HCT116 (cell line): ENCODE measurements at regions not wholly inside any gene's neighbourhood (a gene's known extent, or its start where the extent isn't known, plus 50 kb on each side); places are given as distances from the start of the nearest gene placed in this dataset.

Experiments
- CBX3 ChIP-seq: IDR thresholded peaks from 2 replicates; pipeline ENCODE4 v1.6.1; 2012; ENCODE audit warnings: low read depth
- CTCF ChIP-seq, 3 experiments: fragments of 200-600 bp in 1 of 3; sonication (generic) in 1 of 3; IDR thresholded peaks in 2 of 3; conservative IDR thresholded peaks in 1 of 3; 2 replicates each; pipeline ENCODE4 v1.5.1; 2012 to 2017; ENCODE audit warnings: low read depth in 2 of 3, low read length in 2 of 3, antibody characterized with exemption in 1 of 3, borderline replicate concordance in 1 of 3, control low read depth in 1 of 3, mild to moderate bottlenecking in 1 of 3, mixed read lengths in 1 of 3, mixed run types in 1 of 3, moderate library complexity in 1 of 3; ENCODE audit not compliant: insufficient read depth in 1 of 3
- EZH2 ChIP-seq: fragments of 200-600 bp; sonication (generic); IDR thresholded peaks from 2 replicates; pipeline ENCODE4 v1.6.1; 2017; ENCODE audit warnings: antibody characterized with exemption, mixed run types
- POLR2A ChIP-seq: IDR thresholded peaks from 2 replicates; pipeline ENCODE4 v1.7.0; 2011; ENCODE audit warnings: borderline replicate concordance; ENCODE audit not compliant: insufficient read depth, insufficient read length; ENCODE audit errors: extremely low read depth
- RAD21 ChIP-seq: IDR thresholded peaks from 2 replicates; pipeline ENCODE4 v1.6.1; 2012; ENCODE audit warnings: low read depth, mild to moderate bottlenecking
- SP1 ChIP-seq: IDR thresholded peaks from 2 replicates; pipeline ENCODE4 v1.6.1; 2012; ENCODE audit warnings: low read depth

GRCh38 chr6:139581485-139581865 lies 207.0 kb upstream of the CITED2 start:
- TF ChIP-seq CTCF (IDR thresholded peaks at IDR 0.05 in 2 of 3, conservative IDR thresholded peaks at IDR 0.05 in 1 of 3; ENCODE audit: borderline replicate concordance in 1 of 3, insufficient read depth in 1 of 3, low read depth in 2 of 3, low read length in 2 of 3) (no peak), POLR2A (no peak), RAD21 (no peak), CBX3 (no peak), SP1 (no peak), EZH2 (no peak)
